Osteoblast (primary cell): ENCODE measurements at regions not wholly inside any gene's neighbourhood (a gene's known extent, or its start where the extent isn't known, plus 50 kb on each side); places are given as distances from the start of the nearest gene placed in this dataset.

Experiments used
- DNase-seq: peaks from one replicate; pipeline ENCODE4 v3.0.0; 2011; ENCODE audit warnings: low spot score, mixed read lengths; ENCODE audit not compliant: insufficient read length; ENCODE audit errors: missing footprints
- H2AFZ ChIP-seq: 2 replicates; pipeline ENCODE4 v1.6.0; 2011; ENCODE audit warnings: mild to moderate bottlenecking, low read length
- H3K27ac ChIP-seq: 2 replicates; pipeline ENCODE4 v1.5.1; 2011; ENCODE audit warnings: mild to moderate bottlenecking, low read depth, low read length, moderate library complexity
- H3K27me3 ChIP-seq: 2 replicates; pipeline ENCODE4 v1.6.0; 2012; ENCODE audit warnings: mild to moderate bottlenecking, control low read depth, inconsistent platforms, low read length, moderate library complexity; ENCODE audit not compliant: insufficient read depth
- H3K36me3 ChIP-seq: 2 replicates; pipeline ENCODE4 v1.5.1; 2011; ENCODE audit warnings: mild to moderate bottlenecking, low read length, control low read depth, moderate library complexity; ENCODE audit not compliant: insufficient read depth
- H3K4me1 ChIP-seq: 2 replicates; pipeline ENCODE4 v1.5.1; 2011; ENCODE audit warnings: mild to moderate bottlenecking, low read length, control low read depth, moderate library complexity; ENCODE audit not compliant: insufficient read depth
- H3K4me2 ChIP-seq: 2 replicates; pipeline ENCODE4 v1.6.0; 2011; ENCODE audit warnings: mild to moderate bottlenecking, low read length; ENCODE audit not compliant: insufficient read depth
- H3K4me3 ChIP-seq: fragments of 200-600 bp; sonication (generic); 3 replicates; pipeline ENCODE4 v1.5.1; 2012; ENCODE audit warnings: mild to moderate bottlenecking, low read length, inconsistent platforms; ENCODE audit not compliant: insufficient read depth
- H3K79me2 ChIP-seq: 2 replicates; pipeline ENCODE4 v1.6.0; 2012; ENCODE audit warnings: mild to moderate bottlenecking, low read length, control low read depth, inconsistent platforms; ENCODE audit not compliant: insufficient read depth
- H3K9me3 ChIP-seq: 2 replicates; pipeline ENCODE4 v1.5.1; 2011; ENCODE audit warnings: low read depth, low read length, control low read depth
- H4K20me1 ChIP-seq: 2 replicates; pipeline ENCODE4 v1.6.0; 2012; ENCODE audit warnings: mild to moderate bottlenecking, low read length, control low read depth; ENCODE audit not compliant: insufficient read depth
- TF ChIP-seq, protein P1 (sequence below): IDR thresholded peaks from 2 replicates; pipeline ENCODE4 v1.5.1; 2011; ENCODE audit warnings: mild to moderate bottlenecking, low read depth, low read length, moderate library complexity; ENCODE audit errors: extremely low read depth

DNA sequence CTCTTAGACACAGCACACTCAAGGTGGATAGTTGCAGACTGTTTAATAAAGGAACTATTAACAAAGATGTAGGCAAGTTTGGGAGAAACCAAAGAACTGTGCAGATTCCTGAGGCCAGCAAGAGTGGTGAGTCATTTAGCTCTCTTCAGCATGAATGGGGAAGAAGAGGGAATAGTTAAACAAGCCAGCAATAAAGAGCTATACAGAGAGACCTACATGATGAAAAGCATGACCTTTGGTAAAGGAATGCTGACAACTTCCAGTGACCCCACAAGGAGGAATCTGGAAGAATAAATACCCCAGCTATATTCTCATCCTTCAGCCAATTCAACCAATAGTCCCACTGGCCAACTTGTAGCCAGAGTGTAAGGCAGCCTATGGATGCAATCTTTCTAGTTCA, 706.0 kb upstream of the GRAMD2B start:
- peaks cover 9% of the 10 kb centered on the region for H3K4me1 ChIP-seq
- H3K4me3 ChIP-seq, result no peak overlapping the region
- H3K36me3 ChIP-seq, result no peaks in the 10 kb centered on the region
- H3K9me3 ChIP-seq, result no peaks in the 10 kb centered on the region
- H3K4me2 ChIP-seq, result no peak overlapping the region
- H4K20me1 ChIP-seq, result no peaks in the 10 kb centered on the region
- TF ChIP-seq, protein P1, sequence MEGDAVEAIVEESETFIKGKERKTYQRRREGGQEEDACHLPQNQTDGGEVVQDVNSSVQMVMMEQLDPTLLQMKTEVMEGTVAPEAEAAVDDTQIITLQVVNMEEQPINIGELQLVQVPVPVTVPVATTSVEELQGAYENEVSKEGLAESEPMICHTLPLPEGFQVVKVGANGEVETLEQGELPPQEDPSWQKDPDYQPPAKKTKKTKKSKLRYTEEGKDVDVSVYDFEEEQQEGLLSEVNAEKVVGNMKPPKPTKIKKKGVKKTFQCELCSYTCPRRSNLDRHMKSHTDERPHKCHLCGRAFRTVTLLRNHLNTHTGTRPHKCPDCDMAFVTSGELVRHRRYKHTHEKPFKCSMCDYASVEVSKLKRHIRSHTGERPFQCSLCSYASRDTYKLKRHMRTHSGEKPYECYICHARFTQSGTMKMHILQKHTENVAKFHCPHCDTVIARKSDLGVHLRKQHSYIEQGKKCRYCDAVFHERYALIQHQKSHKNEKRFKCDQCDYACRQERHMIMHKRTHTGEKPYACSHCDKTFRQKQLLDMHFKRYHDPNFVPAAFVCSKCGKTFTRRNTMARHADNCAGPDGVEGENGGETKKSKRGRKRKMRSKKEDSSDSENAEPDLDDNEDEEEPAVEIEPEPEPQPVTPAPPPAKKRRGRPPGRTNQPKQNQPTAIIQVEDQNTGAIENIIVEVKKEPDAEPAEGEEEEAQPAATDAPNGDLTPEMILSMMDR, result no peak
- no peak overlapping the region for H3K27ac ChIP-seq
- peak; percentile 64 for DNase-seq
- no peaks in the 10 kb centered on the region for H3K27me3 ChIP-seq
- no peaks in the 10 kb centered on the region for H3K79me2 ChIP-seq
- H2AFZ ChIP-seq, result no peak overlapping the region

DNA sequence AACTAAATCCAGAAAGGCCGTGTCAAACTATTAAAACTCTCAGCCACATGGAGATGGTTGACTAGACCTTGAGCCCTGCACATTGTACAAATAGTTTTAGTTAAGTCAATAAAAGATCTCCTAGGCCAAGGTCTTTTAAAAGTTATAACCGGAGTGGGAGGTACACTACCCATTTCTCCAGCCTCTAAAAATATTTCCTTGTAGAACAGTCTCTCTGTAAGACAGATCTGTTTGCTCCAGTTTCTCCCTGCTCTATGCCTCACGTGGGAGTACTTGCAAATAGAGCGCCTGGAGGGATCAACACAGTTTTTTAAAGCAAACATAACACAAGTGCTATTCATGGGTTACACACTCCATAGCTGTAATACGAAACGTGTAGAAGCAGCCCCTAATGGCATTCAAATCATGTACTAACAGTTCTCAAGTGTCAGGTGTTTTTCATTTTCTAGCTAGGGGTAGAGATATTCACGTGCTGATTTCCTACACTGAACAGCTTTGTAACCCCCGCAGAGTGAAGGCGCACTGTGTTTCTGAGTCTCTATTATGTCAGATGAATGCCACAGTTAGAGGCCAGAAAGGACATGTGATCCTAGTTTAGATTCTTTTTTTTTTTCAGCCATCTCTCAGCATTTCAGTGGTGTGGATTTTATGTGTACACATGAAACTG, 703.4 kb upstream of the GRAMD2B start:
- DNase-seq, result peak; percentile 62
- Histone ChIP-seq H3K79me2 (no peaks in the 10 kb centered on the region), H2AFZ (no peak overlapping the region), H3K27me3 (no peaks in the 10 kb centered on the region), H3K4me3 (no peak overlapping the region), H4K20me1 (no peaks in the 10 kb centered on the region), H3K4me1 (peaks cover 9% of the 10 kb centered on the region), H3K9me3 (no peaks in the 10 kb centered on the region), H3K36me3 (no peaks in the 10 kb centered on the region), H3K27ac (no peak overlapping the region), H3K4me2 (no peak overlapping the region)
- TF ChIP-seq, protein P1, result no peak

DNA sequence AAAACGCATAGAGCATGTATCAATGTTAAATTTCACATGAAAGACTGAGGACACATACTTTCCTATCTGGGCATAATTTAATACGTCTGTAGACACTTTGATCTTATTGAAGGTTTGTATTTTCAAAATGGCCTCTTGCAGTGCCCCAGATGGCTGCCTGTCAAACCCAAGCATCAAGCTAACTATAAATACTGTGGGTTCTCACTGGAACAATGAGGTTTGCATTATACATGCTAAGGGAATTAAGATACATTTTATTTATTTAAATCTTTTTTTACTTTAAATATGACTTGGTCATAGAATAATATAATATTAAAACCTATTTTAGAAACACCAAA, 702.9 kb upstream of the GRAMD2B start:
- no peak for DNase-seq
- H3K9me3 ChIP-seq, result no peaks in the 10 kb centered on the region
- H3K36me3 ChIP-seq, result no peaks in the 10 kb centered on the region
- no peaks in the 10 kb centered on the region for H3K79me2 ChIP-seq
- H3K4me3 ChIP-seq, result no peak overlapping the region
- H3K27me3 ChIP-seq, result no peaks in the 10 kb centered on the region
- no peaks in the 10 kb centered on the region for H4K20me1 ChIP-seq
- TF ChIP-seq, protein P1, result no peak
- no peak overlapping the region for H3K4me2 ChIP-seq
- H2AFZ ChIP-seq, result no peak overlapping the region
- peaks cover 9% of the 10 kb centered on the region for H3K4me1 ChIP-seq
- H3K27ac ChIP-seq, result no peak overlapping the region

DNA sequence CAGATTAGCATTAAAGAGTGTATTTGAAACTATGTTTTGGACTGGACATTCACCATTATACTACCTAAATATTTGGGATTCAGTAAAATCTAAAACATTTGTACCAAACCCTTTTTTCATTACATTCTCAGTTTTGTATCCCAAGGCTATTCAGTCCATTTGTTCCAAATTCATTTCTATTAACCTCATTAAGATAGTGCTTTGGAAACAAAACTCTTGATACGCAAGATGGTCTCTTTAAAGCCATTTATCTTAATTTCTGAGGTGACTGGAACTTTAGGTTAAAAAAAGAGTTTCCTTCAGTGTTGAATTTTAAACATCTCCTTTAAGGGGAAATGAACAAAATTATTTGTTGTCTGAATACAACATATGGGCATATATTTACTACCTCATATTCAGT, 702.5 kb upstream of the GRAMD2B start:
- Histone ChIP-seq H3K27ac (no peak overlapping the region), H4K20me1 (no peaks in the 10 kb centered on the region), H2AFZ (no peak overlapping the region), H3K27me3 (no peaks in the 10 kb centered on the region), H3K9me3 (no peaks in the 10 kb centered on the region), H3K36me3 (no peaks in the 10 kb centered on the region), H3K4me1 (peaks cover 9% of the 10 kb centered on the region), H3K4me2 (no peak overlapping the region), H3K4me3 (no peak overlapping the region), H3K79me2 (no peaks in the 10 kb centered on the region)
- TF ChIP-seq, protein P1, result no peak
- DNase-seq, result no peak
